Keratinocyte (primary cell): ENCODE measurements at regions not wholly inside any gene's neighbourhood (a gene's known extent, or its start where the extent isn't known, plus 50 kb on each side); places are given as distances from the start of the nearest gene placed in this dataset.

Experiments
- DNase-seq: peaks from one replicate; pipeline ENCODE4 v3.0.0-alpha.2; 2011; ENCODE audit warnings: low read depth, missing footprints, low spot score
- FAIRE-seq: peaks from 2 replicates; lab custom pipeline; 2011; peaks lifted over from hg19 to GRCh38; lab: Jason Lieb, UNC
- H2AFZ ChIP-seq: 2 replicates; pipeline ENCODE4 v1.6.0; 2012; ENCODE audit warnings: low read length, control low read depth, inconsistent platforms; ENCODE audit not compliant: control insufficient read depth
- H3K27ac ChIP-seq: 2 replicates; pipeline ENCODE4 v1.5.1; 2011; ENCODE audit warnings: low read length; ENCODE audit not compliant: control insufficient read depth, insufficient read depth
- H3K27me3 ChIP-seq: 3 replicates; pipeline ENCODE4 v1.6.0; 2011; ENCODE audit warnings: low read length; ENCODE audit not compliant: control insufficient read depth, insufficient read depth; ENCODE audit errors: extremely low read depth
- H3K36me3 ChIP-seq, 2 experiments: 2 replicates in 1 of 2; 3 replicates in 1 of 2; pipeline ENCODE4 v1.5.1; 2011; ENCODE audit warnings: low read length in 2 of 2, mild to moderate bottlenecking in 1 of 2; ENCODE audit not compliant: control insufficient read depth in 2 of 2, insufficient read depth in 2 of 2; ENCODE audit errors: extremely low read depth in 1 of 2
- H3K4me1 ChIP-seq: 3 replicates; pipeline ENCODE4 v1.5.1; 2011; ENCODE audit warnings: low read length; ENCODE audit not compliant: control insufficient read depth, insufficient read depth; ENCODE audit errors: extremely low read depth
- H3K4me2 ChIP-seq: 3 replicates; pipeline ENCODE4 v1.6.0; 2011; ENCODE audit warnings: low read depth, low read length; ENCODE audit not compliant: control insufficient read depth, insufficient read depth; ENCODE audit errors: extremely low read depth
- H3K4me3 ChIP-seq, 3 experiments: fragments of 200-600 bp in 1 of 3; sonication (generic) in 1 of 3; 2 replicates in 2 of 3; 3 replicates in 1 of 3; pipeline ENCODE4 v1.5.1; 2011 to 2016; ENCODE audit warnings: low read length in 3 of 3, mild to moderate bottlenecking in 3 of 3, control low read depth in 2 of 3, inconsistent platforms in 1 of 3, low read depth in 1 of 3, mixed read lengths in 1 of 3, mixed run types in 1 of 3, moderate library complexity in 1 of 3; ENCODE audit not compliant: control insufficient read depth in 2 of 3, insufficient read depth in 2 of 3; ENCODE audit errors: extremely low read depth in 1 of 3
- H3K79me2 ChIP-seq: 2 replicates; pipeline ENCODE4 v1.6.0; 2012; ENCODE audit warnings: low read length; ENCODE audit not compliant: control insufficient read depth, insufficient read depth
- H3K9ac ChIP-seq: 3 replicates; pipeline ENCODE4 v1.6.0; 2011; ENCODE audit warnings: low read length; ENCODE audit not compliant: control insufficient read depth, insufficient read depth; ENCODE audit errors: extremely low read depth
- H3K9me1 ChIP-seq: 3 replicates; pipeline ENCODE4 v1.6.0; 2011; ENCODE audit warnings: low read length; ENCODE audit not compliant: control insufficient read depth, insufficient read depth; ENCODE audit errors: extremely low read depth
- H3K9me3 ChIP-seq: 2 replicates; pipeline ENCODE4 v1.5.1; 2012; ENCODE audit warnings: low read depth, low read length; ENCODE audit not compliant: control insufficient read depth
- H4K20me1 ChIP-seq: 3 replicates; pipeline ENCODE4 v1.6.0; 2011; ENCODE audit warnings: low read length; ENCODE audit not compliant: control insufficient read depth, insufficient read depth; ENCODE audit errors: extremely low read depth
- CTCF ChIP-seq, 3 experiments: IDR thresholded peaks in 1 of 3; conservative IDR thresholded peaks in 1 of 3; optimal IDR thresholded peaks in 1 of 3; 2 replicates in 2 of 3; 3 replicates in 1 of 3; pipeline versions ENCODE3 to v1.5.1; 2011; ENCODE audit warnings: low read length in 3 of 3, mild to moderate bottlenecking in 3 of 3, moderate library complexity in 2 of 3, control low read depth in 1 of 3, inconsistent platforms in 1 of 3; ENCODE audit not compliant: insufficient read depth in 2 of 3; ENCODE audit errors: extremely low read depth in 1 of 3
- EZH2 ChIP-seq: IDR thresholded peaks from one replicate; pipeline ENCODE4 v1.6.1; 2012; ENCODE audit warnings: inconsistent platforms, mild to moderate bottlenecking, low read length, moderate library complexity
- dilution Hi-C: fragments of 300-500 bp; cut with MboI; formaldehyde crosslinking; loops from one replicate; pipeline ENCODE4 v1.7.0; 2020; ENCODE audit warnings: low sequenced_read_pairs; ENCODE audit not compliant: extremely low pct_ligation_motif_present

GRCh38 chr12:9334964-9335363, 126.8 kb upstream of the PZP start:
- Histone ChIP-seq H2AFZ (no peak overlapping the region), H4K20me1 (no peaks in the 10 kb centered on the region), H3K36me3 (no peaks in the 10 kb centered on the region), H3K4me2 (no peak overlapping the region), H3K27me3 (no peaks in the 10 kb centered on the region), H3K4me3 (no peak overlapping the region), H3K27ac (no peak overlapping the region), H3K9me1 (no peaks in the 10 kb centered on the region), H3K4me1 (peaks cover 10% of the 10 kb centered on the region), H3K79me2 (no peaks in the 10 kb centered on the region), H3K9ac (no peak overlapping the region), H3K9me3 (no peaks in the 10 kb centered on the region)
- DNase-seq = no peak
- dilution Hi-C loops = no loop called here
- FAIRE-seq = no peak
- TF ChIP-seq EZH2 (no peak), CTCF (optimal IDR thresholded peaks at IDR 0.05 in 1 of 3, IDR thresholded peaks at IDR 0.05 in 1 of 3, conservative IDR thresholded peaks at IDR 0.05 in 1 of 3; ENCODE audit: extremely low read depth in 1 of 3, insufficient read depth in 2 of 3, low read length in 3 of 3) (no peak)

- peaks cover 10% of the 10 kb centered on the region for H3K4me1 ChIP-seq
- no peak overlapping the region for H3K9ac ChIP-seq
- no peak overlapping the region for H3K27ac ChIP-seq
- H3K79me2 ChIP-seq = no peaks in the 10 kb centered on the region
- no peaks in the 10 kb centered on the region for H3K27me3 ChIP-seq
- TF ChIP-seq EZH2 (no peak), CTCF (optimal IDR thresholded peaks at IDR 0.05 in 1 of 3, IDR thresholded peaks at IDR 0.05 in 1 of 3, conservative IDR thresholded peaks at IDR 0.05 in 1 of 3; ENCODE audit: extremely low read depth in 1 of 3, insufficient read depth in 2 of 3, low read length in 3 of 3) (no peak)
- H4K20me1 ChIP-seq = no peaks in the 10 kb centered on the region
- H2AFZ ChIP-seq = peak overlapping the region; percentile 52
- FAIRE-seq (peak; percentile 48), DNase-seq (no peak)
- H3K9me3 ChIP-seq = no peaks in the 10 kb centered on the region
- dilution Hi-C loops = no loop called here
- H3K4me2 ChIP-seq = peak overlapping the region; percentile 36
- no peak overlapping the region for H3K4me3 ChIP-seq
- H3K9me1 ChIP-seq = no peaks in the 10 kb centered on the region
- H3K36me3 ChIP-seq = no peaks in the 10 kb centered on the region
Observed at GRCh38 chr12:9334041-9334692, 126.0 kb upstream of the PZP start.
